ENCODE measurements at regions not wholly inside any gene's neighbourhood (a gene's known extent, or its start where the extent isn't known, plus 50 kb on each side); places are given as distances from the start of the nearest gene placed in this dataset.

GRCh38 chr10:112078003-112078402 lies 105.6 kb downstream of the GPAM start:
- no peaks in the 10 kb centered on the region for H3K27me3 ChIP-seq
- peaks cover 3% of the 10 kb centered on the region for H3K4me1 ChIP-seq
- no peak overlapping the region for H3K27ac ChIP-seq
- H3K36me3 ChIP-seq, result no peaks in the 10 kb centered on the region
- H3K4me3 ChIP-seq, result no peak overlapping the region
- TF ChIP-seq POLR2A (IDR thresholded peaks at IDR 0.05) (no peak), EP300 (IDR thresholded peaks at IDR 0.05) (no peak), CTCF (IDR thresholded peaks at IDR 0.05) (no peak), POLR2AphosphoS5 (IDR thresholded peaks at IDR 0.05) (no peak)
- no peak for DNase-seq (ENCODE audit: low spot score in 2 of 2)
- 86% methylated on average over 1 of the region's 1 CpG for WGBS
- H3K9me3 ChIP-seq, result no peaks in the 10 kb centered on the region

- Histone ChIP-seq H3K4me1 (peaks cover 3% of the 10 kb centered on the region), H3K9me3 (no peaks in the 10 kb centered on the region), H3K27me3 (no peaks in the 10 kb centered on the region), H3K4me3 (no peak overlapping the region), H3K27ac (no peak overlapping the region), H3K36me3 (no peaks in the 10 kb centered on the region)
- no peak for TF ChIP-seq CTCF (IDR thresholded peaks at IDR 0.05)
- TF ChIP-seq POLR2A (IDR thresholded peaks at IDR 0.05), result no peak
- no peak for TF ChIP-seq POLR2AphosphoS5 (IDR thresholded peaks at IDR 0.05)
- no peak for TF ChIP-seq EP300 (IDR thresholded peaks at IDR 0.05)
- no peak for DNase-seq (ENCODE audit: low spot score in 2 of 2)
- WGBS, result 82% methylated on average over 2 of the region's 2 CpGs
These were observed 103.3 kb downstream of the GPAM start for GRCh38 chr10:112080231-112080630.

- peak in 1 of 2 donors; percentile 73 for DNase-seq (ENCODE audit: low spot score in 2 of 2)
- no peaks in the 10 kb centered on the region for H3K9me3 ChIP-seq
These were observed 101.4 kb downstream of the GPAM start for GRCh38 chr10:112082120-112082519.

GRCh38 chr10:112083472-112083871 lies 100.1 kb downstream of the GPAM start:
- TF ChIP-seq EP300 (IDR thresholded peaks at IDR 0.05) (no peak), CTCF (IDR thresholded peaks at IDR 0.05) (no peak), POLR2A (IDR thresholded peaks at IDR 0.05) (no peak), POLR2AphosphoS5 (IDR thresholded peaks at IDR 0.05) (no peak)

More at GRCh38 chr10:112082120-112082519, 101.4 kb downstream of the GPAM start:
- no peaks in the 10 kb centered on the region for H3K36me3 ChIP-seq
- no peak overlapping the region for H3K27ac ChIP-seq
- H3K27me3 ChIP-seq, result no peaks in the 10 kb centered on the region
- H3K4me1 ChIP-seq, result peaks cover 3% of the 10 kb centered on the region
- H3K4me3 ChIP-seq, result no peak overlapping the region
- TF ChIP-seq CTCF (IDR thresholded peaks at IDR 0.05) (no peak), EP300 (IDR thresholded peaks at IDR 0.05) (no peak), POLR2AphosphoS5 (IDR thresholded peaks at IDR 0.05) (no peak), POLR2A (IDR thresholded peaks at IDR 0.05) (no peak)
- WGBS, result 46% methylated on average over 5 of the region's 5 CpGs

GRCh38 chr10:112087953-112088456 lies 95.6 kb downstream of the GPAM start:
- TF ChIP-seq EP300 (IDR thresholded peaks at IDR 0.05) (no peak), CTCF (IDR thresholded peaks at IDR 0.05) (no peak), POLR2AphosphoS5 (IDR thresholded peaks at IDR 0.05) (no peak), POLR2A (IDR thresholded peaks at IDR 0.05) (no peak)
- Histone ChIP-seq H3K4me1 (no peaks in the 10 kb centered on the region), H3K9me3 (no peaks in the 10 kb centered on the region), H3K27me3 (no peaks in the 10 kb centered on the region), H3K4me3 (no peak overlapping the region), H3K27ac (no peak overlapping the region), H3K36me3 (no peaks in the 10 kb centered on the region)
- no peak for DNase-seq (ENCODE audit: low spot score in 2 of 2)
- 84% methylated on average over 10 of the region's 10 CpGs for WGBS

More at GRCh38 chr10:112083472-112083871, 100.1 kb downstream of the GPAM start:
- H3K4me3 ChIP-seq, result no peak overlapping the region
- no peak for DNase-seq (ENCODE audit: low spot score in 2 of 2)
- WGBS, result 64% methylated on average over 4 of the region's 4 CpGs
- H3K27me3 ChIP-seq, result no peaks in the 10 kb centered on the region
- peaks cover 3% of the 10 kb centered on the region for H3K4me1 ChIP-seq
- no peaks in the 10 kb centered on the region for H3K9me3 ChIP-seq
- H3K36me3 ChIP-seq, result no peaks in the 10 kb centered on the region
- no peak overlapping the region for H3K27ac ChIP-seq
